ENCODE measurements at regions not wholly inside any gene's neighbourhood (a gene's known extent, or its start where the extent isn't known, plus 50 kb on each side); places are given as distances from the start of the nearest gene placed in this dataset.
"Not testable (repeated sequence)": the region's sequence is repeated elsewhere in the genome, so short reads cannot be mapped to it uniquely, and the experiment has no call there.

GRCh38 chr20:1766731-1767130, 109.2 kb upstream of the SIRPG start:
- in situ Hi-C loops (cut with MboI; ENCODE audit: low pct_unique_long_range_greater_than_20kb, low sequenced_read_pairs) = no loop called here
- no peak for DNase-seq

GRCh38 chr20:1764136-1765033, 106.8 kb upstream of the SIRPG start:
- in situ Hi-C loops (cut with MboI; ENCODE audit: low pct_unique_long_range_greater_than_20kb, low sequenced_read_pairs) = no loop called here
- peak; percentile 79 for DNase-seq

- in situ Hi-C loops (cut with MboI; ENCODE audit: low pct_unique_long_range_greater_than_20kb, low sequenced_read_pairs) = no loop called here
- DNase-seq = no peak
These were observed 104.0 kb upstream of the SIRPG start for GRCh38 chr20:1761598-1761997.

- in situ Hi-C loops (cut with MboI; ENCODE audit: low pct_unique_long_range_greater_than_20kb, low sequenced_read_pairs) = no loop called here
- DNase-seq = no peak
These were observed 103.5 kb upstream of the SIRPG start for GRCh38 chr20:1761116-1761515.

- no peak for DNase-seq
- in situ Hi-C loops (cut with MboI; ENCODE audit: low pct_unique_long_range_greater_than_20kb, low sequenced_read_pairs) = no loop called here
These were observed 101.2 kb upstream of the SIRPG start for GRCh38 chr20:1758765-1759164.

- in situ Hi-C loops (cut with MboI; ENCODE audit: low pct_unique_long_range_greater_than_20kb, low sequenced_read_pairs) = no loop called here
- DNase-seq = peak; percentile 12
These were observed 100.3 kb upstream of the SIRPG start for GRCh38 chr20:1757606-1758512.

- in situ Hi-C loops (cut with MboI; ENCODE audit: low pct_unique_long_range_greater_than_20kb, low sequenced_read_pairs) = no loop called here
- peak; percentile 38 for DNase-seq
These were observed 99.5 kb upstream of the SIRPG start for GRCh38 chr20:1757072-1757471.

GRCh38 chr20:1754749-1755148, 97.2 kb upstream of the SIRPG start:
- no peak for DNase-seq
- in situ Hi-C loops (cut with MboI; ENCODE audit: low pct_unique_long_range_greater_than_20kb, low sequenced_read_pairs) = no loop called here

- no peak for DNase-seq
- in situ Hi-C loops (cut with MboI; ENCODE audit: low pct_unique_long_range_greater_than_20kb, low sequenced_read_pairs) = no loop called here
These were observed 96.7 kb upstream of the SIRPG start for GRCh38 chr20:1754306-1754705.

- DNase-seq = no peak
- in situ Hi-C loops (cut with MboI; ENCODE audit: low pct_unique_long_range_greater_than_20kb, low sequenced_read_pairs) = no loop called here
These were observed 94.5 kb upstream of the SIRPG start for GRCh38 chr20:1752045-1752444.

GRCh38 chr20:1748777-1749176, 91.2 kb upstream of the SIRPG start:
- in situ Hi-C loops (cut with MboI; ENCODE audit: low pct_unique_long_range_greater_than_20kb, low sequenced_read_pairs) = no loop called here
- DNase-seq = no peak

GRCh38 chr20:1747953-1748577, 90.5 kb upstream of the SIRPG start:
- no peak for DNase-seq
- in situ Hi-C loops (cut with MboI; ENCODE audit: low pct_unique_long_range_greater_than_20kb, low sequenced_read_pairs) = no loop called here

- in situ Hi-C loops (cut with MboI; ENCODE audit: low pct_unique_long_range_greater_than_20kb, low sequenced_read_pairs); DNase-seq: not testable (repeated sequence)
These were observed 84.5 kb upstream of the SIRPG start for GRCh38 chr20:1742049-1742434.

- DNase-seq = peak; percentile 54
- in situ Hi-C loops (cut with MboI; ENCODE audit: low pct_unique_long_range_greater_than_20kb, low sequenced_read_pairs) = no loop called here
These were observed 83.9 kb upstream of the SIRPG start for GRCh38 chr20:1741309-1742048.

- DNase-seq = no peak
- in situ Hi-C loops (cut with MboI; ENCODE audit: low pct_unique_long_range_greater_than_20kb, low sequenced_read_pairs) = no loop called here
These were observed 79.6 kb upstream of the SIRPG start for GRCh38 chr20:1737134-1737533.

GRCh38 chr20:1735417-1736089, 78.0 kb upstream of the SIRPG start:
- in situ Hi-C loops (cut with MboI; ENCODE audit: low pct_unique_long_range_greater_than_20kb, low sequenced_read_pairs) = no loop called here
- DNase-seq = no peak

- in situ Hi-C loops (cut with MboI; ENCODE audit: low pct_unique_long_range_greater_than_20kb, low sequenced_read_pairs) = no loop called here
- DNase-seq = peak; percentile 4
These were observed 76.8 kb upstream of the SIRPG start for GRCh38 chr20:1734269-1734858.

- DNase-seq; in situ Hi-C loops (cut with MboI; ENCODE audit: low pct_unique_long_range_greater_than_20kb, low sequenced_read_pairs): not testable (repeated sequence)
These were observed 74.3 kb upstream of the SIRPG start for GRCh38 chr20:1731828-1732375.
